ENCODE measurements at regions not wholly inside any gene's neighbourhood (a gene's known extent, or its start where the extent isn't known, plus 50 kb on each side); places are given as distances from the start of the nearest gene placed in this dataset.

DNA sequence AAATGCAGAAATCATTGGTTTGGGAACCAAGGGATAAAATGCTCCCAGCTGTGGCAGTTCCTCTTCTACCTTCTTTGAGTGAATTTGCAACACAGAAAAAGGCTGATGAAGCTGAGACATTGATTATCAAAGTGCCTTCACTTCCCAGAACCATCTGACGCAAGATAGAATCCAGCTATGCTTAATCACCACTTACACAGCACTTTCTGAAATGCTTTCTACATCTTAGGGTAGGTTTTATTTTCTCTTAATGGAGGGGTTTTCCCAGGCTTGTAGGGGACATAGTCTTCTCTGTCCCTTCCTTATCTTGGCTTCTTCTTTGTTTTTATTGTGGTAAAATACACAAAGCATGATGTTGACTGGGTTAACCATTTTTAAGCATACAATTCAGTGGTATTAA, 332.6 kb upstream of the ZNF32 start:
- TF ChIP-seq, protein P1, sequence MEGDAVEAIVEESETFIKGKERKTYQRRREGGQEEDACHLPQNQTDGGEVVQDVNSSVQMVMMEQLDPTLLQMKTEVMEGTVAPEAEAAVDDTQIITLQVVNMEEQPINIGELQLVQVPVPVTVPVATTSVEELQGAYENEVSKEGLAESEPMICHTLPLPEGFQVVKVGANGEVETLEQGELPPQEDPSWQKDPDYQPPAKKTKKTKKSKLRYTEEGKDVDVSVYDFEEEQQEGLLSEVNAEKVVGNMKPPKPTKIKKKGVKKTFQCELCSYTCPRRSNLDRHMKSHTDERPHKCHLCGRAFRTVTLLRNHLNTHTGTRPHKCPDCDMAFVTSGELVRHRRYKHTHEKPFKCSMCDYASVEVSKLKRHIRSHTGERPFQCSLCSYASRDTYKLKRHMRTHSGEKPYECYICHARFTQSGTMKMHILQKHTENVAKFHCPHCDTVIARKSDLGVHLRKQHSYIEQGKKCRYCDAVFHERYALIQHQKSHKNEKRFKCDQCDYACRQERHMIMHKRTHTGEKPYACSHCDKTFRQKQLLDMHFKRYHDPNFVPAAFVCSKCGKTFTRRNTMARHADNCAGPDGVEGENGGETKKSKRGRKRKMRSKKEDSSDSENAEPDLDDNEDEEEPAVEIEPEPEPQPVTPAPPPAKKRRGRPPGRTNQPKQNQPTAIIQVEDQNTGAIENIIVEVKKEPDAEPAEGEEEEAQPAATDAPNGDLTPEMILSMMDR (IDR thresholded peaks at IDR 0.05) = no peak
- TF ChIP-seq POLR2A (IDR thresholded peaks at IDR 0.05) = no peak
